ENCODE measurements at regions not wholly inside any gene's neighbourhood (a gene's known extent, or its start where the extent isn't known, plus 50 kb on each side); places are given as distances from the start of the nearest gene placed in this dataset.
"Not testable (repeated sequence)": the region's sequence is repeated elsewhere in the genome, so short reads cannot be mapped to it uniquely, and the experiment has no call there.

DNA sequence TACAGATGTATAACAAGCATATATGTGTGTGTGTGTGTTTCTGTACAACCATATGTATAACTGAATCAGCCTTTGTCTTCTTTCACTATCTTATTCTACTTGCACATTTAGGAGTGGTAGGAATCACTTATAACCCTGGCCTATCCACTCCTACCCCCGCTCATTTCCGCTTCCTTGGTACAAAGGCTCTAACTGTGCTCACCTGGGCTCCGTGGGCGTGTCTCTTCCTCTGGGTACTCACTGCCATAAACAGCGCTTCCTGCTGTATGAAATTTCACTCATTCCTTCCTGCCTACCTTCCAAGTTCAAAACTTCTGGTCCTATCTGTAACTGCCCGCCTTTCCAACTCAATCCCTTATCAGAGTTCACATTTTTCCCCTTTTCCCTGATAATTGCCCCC lies 815.5 kb downstream of the EPHA4 start:
- Histone ChIP-seq H3K36me3 (ENCODE audit: control insufficient read depth, insufficient read depth, low read length) (no peaks in the 10 kb centered on the region), H3K9ac (ENCODE audit: low read length) (no peak overlapping the region), H3K27ac (ENCODE audit: low read depth, low read length) (no peak overlapping the region), H3K4me1 (ENCODE audit: control insufficient read depth, insufficient read depth, low read length) (no peaks in the 10 kb centered on the region), H3K27me3 (ENCODE audit: control insufficient read depth, insufficient read depth, low read length) (no peaks in the 10 kb centered on the region), H3K4me3 (ENCODE audit: low read depth, low read length) (no peak overlapping the region), H3K9me3 (ENCODE audit: control insufficient read depth, insufficient read depth, low read depth, low read length) (no peaks in the 10 kb centered on the region)

DNA sequence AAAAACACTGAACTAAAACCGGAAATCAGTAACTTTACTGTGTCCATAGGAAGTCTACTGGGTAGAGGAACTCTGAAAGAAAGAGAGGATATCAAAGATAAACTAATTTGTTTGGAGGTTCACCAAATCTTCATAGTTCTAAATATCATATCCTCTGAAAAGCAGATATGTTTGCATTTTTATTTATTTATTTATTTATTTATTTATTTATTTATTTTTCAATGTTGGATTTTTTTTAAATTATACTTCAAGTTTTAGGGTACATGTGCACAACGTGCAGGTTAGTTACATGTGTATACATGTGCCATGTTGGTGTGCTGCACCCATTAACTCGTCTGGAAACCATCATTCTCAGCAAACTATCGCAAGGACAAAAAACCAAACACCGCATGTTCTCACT lies 813.7 kb downstream of the EPHA4 start:
- not testable (repeated sequence) for H3K9ac ChIP-seq (ENCODE audit: low read length); H3K4me1 ChIP-seq (ENCODE audit: control insufficient read depth, insufficient read depth, low read length); H3K4me3 ChIP-seq (ENCODE audit: low read depth, low read length); H3K9me3 ChIP-seq (ENCODE audit: control insufficient read depth, insufficient read depth, low read depth, low read length); H3K36me3 ChIP-seq (ENCODE audit: control insufficient read depth, insufficient read depth, low read length); H3K27ac ChIP-seq (ENCODE audit: low read depth, low read length); H3K27me3 ChIP-seq (ENCODE audit: control insufficient read depth, insufficient read depth, low read length)

DNA sequence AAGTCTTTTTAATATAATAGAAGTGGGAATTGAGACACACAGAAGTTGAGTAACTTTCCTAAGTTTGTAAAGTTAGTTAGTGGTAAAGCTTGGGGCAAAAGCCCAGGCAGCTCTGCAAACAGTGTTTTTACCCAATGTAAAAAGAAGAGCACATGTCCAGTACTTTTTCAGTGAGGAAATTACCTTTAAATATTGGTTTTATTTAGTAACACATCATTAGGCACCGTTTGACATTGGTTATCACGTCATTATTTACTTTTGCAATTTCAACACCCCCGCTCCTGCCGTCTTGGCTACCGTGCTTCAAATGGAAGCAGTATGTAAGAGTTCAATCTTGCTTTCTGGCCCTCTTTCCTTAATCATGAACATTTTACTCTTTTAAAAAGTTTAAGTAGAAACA lies 807.9 kb downstream of the EPHA4 start:
- H3K9ac ChIP-seq (ENCODE audit: low read length), result no peak overlapping the region
- H3K4me3 ChIP-seq (ENCODE audit: low read depth, low read length), result no peak overlapping the region
- H3K4me1 ChIP-seq (ENCODE audit: control insufficient read depth, insufficient read depth, low read length), result no peaks in the 10 kb centered on the region
- no peak overlapping the region for H3K27ac ChIP-seq (ENCODE audit: low read depth, low read length)
- no peaks in the 10 kb centered on the region for H3K9me3 ChIP-seq (ENCODE audit: control insufficient read depth, insufficient read depth, low read depth, low read length)
- no peaks in the 10 kb centered on the region for H3K36me3 ChIP-seq (ENCODE audit: control insufficient read depth, insufficient read depth, low read length)
- H3K27me3 ChIP-seq (ENCODE audit: control insufficient read depth, insufficient read depth, low read length), result no peaks in the 10 kb centered on the region

DNA sequence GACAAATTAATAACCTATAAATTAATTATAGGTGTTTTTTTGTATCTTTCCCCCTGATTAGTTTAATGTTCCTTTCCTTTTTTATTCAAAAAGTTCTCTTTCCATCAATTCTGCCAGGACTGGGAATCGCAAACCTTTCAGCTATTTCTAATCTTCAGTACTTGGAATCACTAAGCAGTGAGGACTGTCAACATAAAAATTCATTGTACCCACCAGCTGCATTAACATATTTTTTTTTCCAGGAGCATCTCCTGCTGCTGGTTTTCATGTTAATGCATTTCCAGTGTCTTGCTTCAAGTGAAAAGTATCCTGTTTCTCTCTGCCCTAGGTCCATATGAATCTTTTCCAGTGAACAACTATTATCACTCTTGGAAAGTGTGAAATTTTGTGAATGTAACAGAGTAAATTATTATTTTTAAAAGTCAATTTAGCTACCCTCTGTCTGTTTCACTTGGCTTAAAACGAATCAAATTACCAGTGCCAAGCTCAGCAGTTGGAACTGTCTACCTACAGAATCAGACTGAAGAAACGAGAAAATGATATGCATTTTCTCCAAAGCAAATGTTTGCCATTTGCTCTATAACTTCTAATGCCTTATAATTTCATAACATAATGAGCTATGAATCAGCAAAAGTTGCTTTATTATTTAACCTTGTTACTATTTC lies 804.4 kb downstream of the EPHA4 start:
- H3K27me3 ChIP-seq (ENCODE audit: control insufficient read depth, insufficient read depth, low read length), result no peaks in the 10 kb centered on the region
- no peak overlapping the region for H3K9ac ChIP-seq (ENCODE audit: low read length)
- no peaks in the 10 kb centered on the region for H3K4me1 ChIP-seq (ENCODE audit: control insufficient read depth, insufficient read depth, low read length)
- no peaks in the 10 kb centered on the region for H3K9me3 ChIP-seq (ENCODE audit: control insufficient read depth, insufficient read depth, low read depth, low read length)
- H3K27ac ChIP-seq (ENCODE audit: low read depth, low read length), result no peak overlapping the region
- no peak overlapping the region for H3K4me3 ChIP-seq (ENCODE audit: low read depth, low read length)
- no peaks in the 10 kb centered on the region for H3K36me3 ChIP-seq (ENCODE audit: control insufficient read depth, insufficient read depth, low read length)

DNA sequence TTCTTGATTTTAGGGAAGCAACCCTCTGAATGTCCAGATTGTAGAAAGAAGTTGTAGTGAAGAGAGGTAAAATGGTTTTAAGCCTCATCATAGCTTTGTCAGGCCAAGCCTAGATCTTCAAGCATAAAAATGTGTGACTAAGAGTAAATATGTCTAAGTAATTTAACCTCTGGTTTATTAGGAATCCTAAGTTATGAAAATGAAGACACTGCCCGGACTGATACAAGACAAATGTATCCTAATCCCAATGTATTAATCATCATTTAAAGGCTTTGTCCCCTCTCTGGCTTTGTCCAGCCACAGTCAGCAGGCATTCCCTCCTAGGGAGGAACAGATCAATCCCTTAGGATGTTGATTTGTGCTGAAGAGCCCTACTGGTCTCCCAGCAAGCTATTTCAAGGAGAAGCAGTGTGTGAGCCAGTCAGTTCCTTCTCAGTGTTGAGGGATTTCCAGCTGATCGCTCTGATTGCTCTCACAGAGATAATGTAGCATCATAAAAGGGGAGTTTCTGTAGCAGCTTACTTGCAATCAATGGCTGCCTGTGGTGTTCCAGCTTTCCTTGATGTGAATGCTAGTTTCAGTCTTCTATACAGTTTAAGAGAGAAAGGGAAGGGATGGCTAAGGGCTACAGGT lies 796.1 kb downstream of the EPHA4 start:
- Histone ChIP-seq H3K27ac (ENCODE audit: low read depth, low read length) (no peak overlapping the region), H3K27me3 (ENCODE audit: control insufficient read depth, insufficient read depth, low read length) (peaks cover 3% of the 10 kb centered on the region; the same call in 1 of the 2 replicates), H3K36me3 (ENCODE audit: control insufficient read depth, insufficient read depth, low read length) (no peaks in the 10 kb centered on the region), H3K4me1 (ENCODE audit: control insufficient read depth, insufficient read depth, low read length) (peaks cover 5% of the 10 kb centered on the region; the same call in 1 of the 2 replicates), H3K9ac (ENCODE audit: low read length) (no peak overlapping the region), H3K4me3 (ENCODE audit: low read depth, low read length) (no peak overlapping the region), H3K9me3 (ENCODE audit: control insufficient read depth, insufficient read depth, low read depth, low read length) (no peaks in the 10 kb centered on the region)

DNA sequence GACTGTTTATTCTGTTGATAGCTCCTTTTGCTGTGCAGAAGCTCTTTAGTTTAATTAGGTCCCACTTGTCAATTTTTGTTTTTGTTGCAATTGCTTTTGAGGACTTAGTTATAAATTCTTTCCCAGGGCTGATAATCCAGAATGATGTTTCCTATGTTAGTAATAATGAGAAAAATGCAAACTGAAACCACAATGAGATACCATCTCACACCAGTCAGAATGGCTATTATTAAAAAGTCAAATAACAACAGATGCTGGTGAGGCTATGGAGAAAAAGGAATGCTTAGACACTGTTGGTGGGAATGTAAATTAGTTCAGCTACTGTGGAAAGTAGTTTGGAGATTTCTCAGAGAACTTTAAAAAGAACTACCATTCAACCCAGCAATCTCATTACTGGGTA lies 793.0 kb downstream of the EPHA4 start:
- not testable (repeated sequence) for H3K9ac ChIP-seq (ENCODE audit: low read length); H3K27ac ChIP-seq (ENCODE audit: low read depth, low read length); H3K4me1 ChIP-seq (ENCODE audit: control insufficient read depth, insufficient read depth, low read length); H3K9me3 ChIP-seq (ENCODE audit: control insufficient read depth, insufficient read depth, low read depth, low read length); H3K27me3 ChIP-seq (ENCODE audit: control insufficient read depth, insufficient read depth, low read length); H3K4me3 ChIP-seq (ENCODE audit: low read depth, low read length); H3K36me3 ChIP-seq (ENCODE audit: control insufficient read depth, insufficient read depth, low read length)

DNA sequence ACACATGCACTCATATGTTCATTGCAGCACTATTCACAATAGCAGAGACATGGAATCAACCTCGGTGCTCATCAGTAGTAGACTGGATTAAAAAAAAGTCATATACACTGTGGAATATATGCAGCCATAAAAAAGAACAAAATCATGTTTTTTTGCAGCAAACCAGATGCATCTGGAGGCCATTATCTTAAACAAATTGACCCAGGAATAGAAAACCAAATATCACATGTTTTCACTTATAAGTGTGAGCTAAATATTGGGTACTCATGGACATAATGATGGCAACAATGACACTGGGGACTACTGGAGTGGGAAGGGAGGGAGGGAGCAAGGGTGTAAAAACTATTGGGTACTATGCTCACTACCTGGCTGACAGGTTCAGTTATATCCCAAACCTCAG lies 792.6 kb downstream of the EPHA4 start:
- peaks cover 3% of the 10 kb centered on the region; the same call in 1 of the 2 replicates for H3K27me3 ChIP-seq (ENCODE audit: control insufficient read depth, insufficient read depth, low read length)
- H3K27ac ChIP-seq (ENCODE audit: low read depth, low read length), result no peak overlapping the region
- H3K4me1 ChIP-seq (ENCODE audit: control insufficient read depth, insufficient read depth, low read length), result peaks cover 5% of the 10 kb centered on the region; the same call in 1 of the 2 replicates
- H3K4me3 ChIP-seq (ENCODE audit: low read depth, low read length), result no peak overlapping the region
- no peak overlapping the region for H3K9ac ChIP-seq (ENCODE audit: low read length)
- H3K36me3 ChIP-seq (ENCODE audit: control insufficient read depth, insufficient read depth, low read length), result no peaks in the 10 kb centered on the region
- H3K9me3 ChIP-seq (ENCODE audit: control insufficient read depth, insufficient read depth, low read depth, low read length), result no peaks in the 10 kb centered on the region

DNA sequence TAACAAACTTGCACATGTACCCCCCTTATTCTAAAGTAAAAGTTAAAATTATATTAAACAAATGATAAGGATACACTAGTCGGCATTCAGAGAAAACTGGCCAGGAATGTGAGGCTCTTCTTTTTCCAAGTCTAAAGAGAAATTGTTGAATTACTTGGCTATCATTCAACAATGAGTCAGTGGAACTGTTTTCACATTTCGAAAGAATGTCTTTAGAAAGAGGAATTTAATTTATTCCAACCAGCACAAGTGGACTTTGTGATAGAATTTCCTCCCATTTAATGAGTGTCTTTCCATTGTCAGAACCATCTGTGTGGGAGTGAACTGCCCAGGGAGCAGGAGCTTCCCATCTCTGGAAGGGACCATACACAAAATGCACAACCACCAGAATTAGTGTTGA lies 792.2 kb downstream of the EPHA4 start:
- Histone ChIP-seq H3K4me1 (ENCODE audit: control insufficient read depth, insufficient read depth, low read length) (peaks cover 5% of the 10 kb centered on the region; the same call in 1 of the 2 replicates), H3K9ac (ENCODE audit: low read length) (no peak overlapping the region), H3K27ac (ENCODE audit: low read depth, low read length) (no peak overlapping the region)

DNA sequence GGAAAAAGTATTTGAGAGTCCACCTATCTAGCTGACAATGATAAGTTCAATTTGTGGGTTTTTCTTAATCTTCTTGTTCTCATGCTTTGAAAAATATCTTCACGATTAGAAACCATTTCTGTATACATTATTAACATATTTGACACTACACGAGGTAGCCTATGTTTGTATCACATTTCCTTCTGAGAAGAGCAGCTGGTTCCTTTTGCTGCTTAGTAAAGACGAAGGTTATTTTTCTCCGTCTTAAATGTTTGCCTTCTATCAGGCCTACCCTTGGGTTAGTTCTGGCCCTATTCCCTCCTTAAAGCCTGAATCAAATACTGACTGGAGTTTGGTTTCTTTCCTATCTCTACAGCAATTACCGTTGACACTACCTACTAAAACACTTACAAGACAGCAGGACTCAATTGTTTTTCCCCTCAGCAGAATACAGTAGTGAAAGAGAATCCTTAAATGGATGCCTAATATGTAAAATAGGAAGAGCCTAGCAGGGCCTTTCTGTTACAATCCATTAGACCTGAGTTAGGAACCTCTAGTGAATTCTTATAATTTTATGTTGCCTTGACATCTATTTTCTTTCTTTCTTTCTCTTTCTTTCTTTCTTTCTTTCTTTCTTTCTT lies 790.4 kb downstream of the EPHA4 start:
- H3K27ac ChIP-seq (ENCODE audit: low read depth, low read length), result no peak overlapping the region
- no peak overlapping the region for H3K4me3 ChIP-seq (ENCODE audit: low read depth, low read length)
- no peak overlapping the region for H3K9ac ChIP-seq (ENCODE audit: low read length)
- H3K4me1 ChIP-seq (ENCODE audit: control insufficient read depth, insufficient read depth, low read length), result no peaks in the 10 kb centered on the region
- peaks cover 3% of the 10 kb centered on the region; the same call in 1 of the 2 replicates for H3K27me3 ChIP-seq (ENCODE audit: control insufficient read depth, insufficient read depth, low read length)
- no peaks in the 10 kb centered on the region for H3K9me3 ChIP-seq (ENCODE audit: control insufficient read depth, insufficient read depth, low read depth, low read length)
- no peaks in the 10 kb centered on the region for H3K36me3 ChIP-seq (ENCODE audit: control insufficient read depth, insufficient read depth, low read length)

More for the DNA sequence above, 792.2 kb downstream of the EPHA4 start:
- Histone ChIP-seq H3K9me3 (ENCODE audit: control insufficient read depth, insufficient read depth, low read depth, low read length) (no peaks in the 10 kb centered on the region), H3K27me3 (ENCODE audit: control insufficient read depth, insufficient read depth, low read length) (peaks cover 3% of the 10 kb centered on the region; the same call in 1 of the 2 replicates), H3K4me3 (ENCODE audit: low read depth, low read length) (no peak overlapping the region), H3K36me3 (ENCODE audit: control insufficient read depth, insufficient read depth, low read length) (no peaks in the 10 kb centered on the region)

DNA sequence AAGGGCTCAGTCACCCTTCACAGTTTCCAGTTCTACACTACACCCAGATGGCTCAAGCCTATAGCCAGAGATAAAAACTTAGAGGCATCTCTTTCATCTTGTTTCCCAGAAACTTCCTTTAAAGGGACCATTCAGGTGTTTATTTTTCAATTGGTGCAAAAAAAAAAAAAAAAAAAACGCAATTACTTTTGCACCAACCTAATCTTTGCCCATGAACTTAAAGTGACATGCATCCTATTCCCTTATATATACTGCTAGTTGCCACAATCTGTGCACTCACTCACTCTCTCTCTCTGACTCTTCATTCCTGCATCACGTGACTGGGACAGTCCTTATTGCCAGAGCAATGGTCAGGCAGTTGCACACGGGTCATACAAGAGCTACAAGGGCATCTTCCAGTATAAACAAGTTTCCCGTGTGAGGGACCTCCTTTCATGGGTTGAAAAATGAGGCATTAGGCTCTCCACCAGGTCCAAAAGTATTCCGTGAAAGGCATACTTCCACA lies 789.4 kb downstream of the EPHA4 start:
- Histone ChIP-seq H3K27ac (ENCODE audit: low read depth, low read length) (no peak overlapping the region), H3K9ac (ENCODE audit: low read length) (no peak overlapping the region), H3K4me1 (ENCODE audit: control insufficient read depth, insufficient read depth, low read length) (no peaks in the 10 kb centered on the region), H3K4me3 (ENCODE audit: low read depth, low read length) (no peak overlapping the region), H3K36me3 (ENCODE audit: control insufficient read depth, insufficient read depth, low read length) (no peaks in the 10 kb centered on the region), H3K9me3 (ENCODE audit: control insufficient read depth, insufficient read depth, low read depth, low read length) (no peaks in the 10 kb centered on the region), H3K27me3 (ENCODE audit: control insufficient read depth, insufficient read depth, low read length) (peaks cover 3% of the 10 kb centered on the region; the same call in 1 of the 2 replicates)

DNA sequence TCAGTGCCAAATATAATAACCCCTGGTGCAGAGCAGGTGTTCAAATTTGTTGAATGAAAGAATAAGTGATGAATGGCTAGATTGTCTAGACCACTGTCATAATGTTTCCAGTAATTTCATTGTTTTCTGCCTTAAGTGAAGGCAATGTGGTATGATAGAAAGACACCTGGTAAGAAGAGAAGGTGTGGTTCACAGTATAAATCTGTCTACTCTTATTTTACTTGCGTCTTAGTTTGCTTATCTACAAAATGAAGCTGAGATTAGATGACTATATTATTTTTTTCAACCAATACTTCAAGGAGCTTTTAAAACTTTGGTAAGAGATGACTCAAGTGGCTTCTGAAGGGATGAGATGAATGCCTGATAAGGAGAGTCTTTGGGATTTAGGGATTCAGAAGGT lies 788.4 kb downstream of the EPHA4 start:
- peaks cover 3% of the 10 kb centered on the region; the same call in 1 of the 2 replicates for H3K27me3 ChIP-seq (ENCODE audit: control insufficient read depth, insufficient read depth, low read length)
- no peaks in the 10 kb centered on the region for H3K4me1 ChIP-seq (ENCODE audit: control insufficient read depth, insufficient read depth, low read length)
- H3K9ac ChIP-seq (ENCODE audit: low read length), result no peak overlapping the region
- H3K36me3 ChIP-seq (ENCODE audit: control insufficient read depth, insufficient read depth, low read length), result no peaks in the 10 kb centered on the region
- no peaks in the 10 kb centered on the region for H3K9me3 ChIP-seq (ENCODE audit: control insufficient read depth, insufficient read depth, low read depth, low read length)
- H3K4me3 ChIP-seq (ENCODE audit: low read depth, low read length), result no peak overlapping the region
- no peak overlapping the region for H3K27ac ChIP-seq (ENCODE audit: low read depth, low read length)

Data from HUES6 (cell line).